Kidney tubule cell (primary cell): ENCODE measurements at regions not wholly inside any gene's neighbourhood (a gene's known extent, or its start where the extent isn't known, plus 50 kb on each side); places are given as distances from the start of the nearest gene placed in this dataset.
"Not testable (repeated sequence)": the region's sequence is repeated elsewhere in the genome, so short reads cannot be mapped to it uniquely, and the experiment has no call there.

ENCODE experiments used
- DNase-seq: peaks from one replicate; pipeline ENCODE4 v3.0.0-alpha.2; 2018; ENCODE audit warnings: low spot score

- DNase-seq = no peak
These were observed 707.5 kb upstream of the FSHR start for GRCh38 chr2:49861821-49862220.

GRCh38 chr2:49860834-49861233 lies 706.5 kb upstream of the FSHR start:
- DNase-seq = no peak

GRCh38 chr2:49860170-49860569 lies 705.9 kb upstream of the FSHR start:
- no peak for DNase-seq

- no peak for DNase-seq
These were observed 704.3 kb upstream of the FSHR start for GRCh38 chr2:49858657-49859056.

GRCh38 chr2:49858113-49858490 lies 703.8 kb upstream of the FSHR start:
- no peak for DNase-seq

GRCh38 chr2:49857371-49858112 lies 703.2 kb upstream of the FSHR start:
- DNase-seq = no peak

- DNase-seq = no peak
These were observed 691.4 kb upstream of the FSHR start for GRCh38 chr2:49845671-49846070.

- DNase-seq = no peak
These were observed 690.7 kb upstream of the FSHR start for GRCh38 chr2:49845021-49845420.

GRCh38 chr2:49844113-49844512 lies 689.8 kb upstream of the FSHR start:
- not testable (repeated sequence) for DNase-seq

GRCh38 chr2:49843314-49843713 lies 689.0 kb upstream of the FSHR start:
- DNase-seq = no peak

- DNase-seq = no peak
These were observed 686.2 kb upstream of the FSHR start for GRCh38 chr2:49840428-49840975.

- no peak for DNase-seq
These were observed 685.5 kb upstream of the FSHR start for GRCh38 chr2:49839818-49840217.

- DNase-seq = no peak
These were observed 683.4 kb upstream of the FSHR start for GRCh38 chr2:49837561-49838293.

GRCh38 chr2:49836017-49836416 lies 681.7 kb upstream of the FSHR start:
- no peak for DNase-seq

- no peak for DNase-seq
These were observed 680.1 kb upstream of the FSHR start for GRCh38 chr2:49834433-49834832.

- no peak for DNase-seq
These were observed 678.2 kb upstream of the FSHR start for GRCh38 chr2:49832555-49832954.

- DNase-seq = no peak
These were observed 677.5 kb upstream of the FSHR start for GRCh38 chr2:49831698-49832367.

GRCh38 chr2:49830846-49831245 lies 676.5 kb upstream of the FSHR start:
- no peak for DNase-seq

GRCh38 chr2:49827366-49827765 lies 673.1 kb upstream of the FSHR start:
- DNase-seq = no peak

GRCh38 chr2:49813208-49813607 lies 658.9 kb upstream of the FSHR start:
- no peak for DNase-seq

- DNase-seq = no peak
These were observed 658.4 kb upstream of the FSHR start for GRCh38 chr2:49812730-49813129.

- DNase-seq = no peak
These were observed 657.2 kb upstream of the FSHR start for GRCh38 chr2:49811502-49811901.

GRCh38 chr2:49807689-49808088 lies 653.4 kb upstream of the FSHR start:
- DNase-seq = no peak
